ENCODE measurements at regions not wholly inside any gene's neighbourhood (a gene's known extent, or its start where the extent isn't known, plus 50 kb on each side); places are given as distances from the start of the nearest gene placed in this dataset.

- no peaks in the 10 kb centered on the region for H3K27me3 ChIP-seq (replicated peaks in 1 of 4; ENCODE audit: control extremely low read depth in 1 of 4, control insufficient read depth in 3 of 4, insufficient read depth in 4 of 4, low read length in 3 of 4)
- H3K4me1 ChIP-seq (ENCODE audit: control insufficient read depth in 2 of 2, insufficient read depth in 2 of 2, low read length in 2 of 2) = no peaks in the 10 kb centered on the region
- 69% methylated on average over 1 of the region's 2 CpGs for WGBS (ENCODE audit: insufficient coverage)
- TF ChIP-seq CTCF (IDR thresholded peaks at IDR 0.05) (no peak), EZH2 (IDR thresholded peaks at IDR 0.05; ENCODE audit: borderline replicate concordance, insufficient read depth, low read depth, low read length, poor library complexity, severe bottlenecking) (no peak)
- no peaks in the 10 kb centered on the region for H3K36me3 ChIP-seq (replicated peaks in 1 of 2; ENCODE audit: control extremely low read depth in 1 of 2, control insufficient read depth in 1 of 2, extremely low read depth in 1 of 2, insufficient read depth in 2 of 2, low read length in 1 of 2)
- POLR2A ChIA-PET = no interaction called here
- intact Hi-C loops (cut with micrococcal nuclease) = no loop called here
- no peak overlapping the region for H3K9ac ChIP-seq (ENCODE audit: low read length)
- H3K79me2 ChIP-seq (ENCODE audit: control insufficient read depth, insufficient read depth, low read length) = no peaks in the 10 kb centered on the region
- H3K4me2 ChIP-seq (replicated peaks; ENCODE audit: low read depth, low read length, poor library complexity, severe bottlenecking) = no peak overlapping the region
- no peaks in the 10 kb centered on the region for H3K27me3 Mint-ChIP-seq
- no peak for ATAC-seq (ENCODE audit: low read depth)
- no peaks in the 10 kb centered on the region for H3K4me1 Mint-ChIP-seq
- peaks cover 0 to 6% (median 2%) of the 10 kb centered on the region in 3 donors for H3K9me3 ChIP-seq (ENCODE audit: control extremely low read depth in 1 of 3, control insufficient read depth in 2 of 3, insufficient read depth in 1 of 3, low read length in 2 of 3)
- H3K27ac ChIP-seq (ENCODE audit: low read length in 2 of 2) = no peak overlapping the region
- CTCF ChIA-PET = no interaction called here
- no peak overlapping the region for H3K4me3 Mint-ChIP-seq
- DNase-seq = no peak
- no peak overlapping the region for H3K27ac Mint-ChIP-seq
- no peaks in the 10 kb centered on the region for H4K20me1 ChIP-seq (ENCODE audit: control insufficient read depth, insufficient read depth, low read length, poor library complexity, severe bottlenecking)
- H3K4me3 ChIP-seq (ENCODE audit: control extremely low read depth in 1 of 5, extremely low read depth in 1 of 5, insufficient read depth in 1 of 5, low read depth in 2 of 5, low read length in 4 of 5) = no peak overlapping the region
- H3K9me3 Mint-ChIP-seq (ENCODE audit: insufficient read depth) = no peaks in the 10 kb centered on the region
- H2AFZ ChIP-seq (ENCODE audit: insufficient read depth, low read depth, low read length, poor library complexity, severe bottlenecking) = no peak overlapping the region
These were observed 629.9 kb upstream of the ACVR2A start for GRCh38 chr2:147214914-147215313.

GRCh38 chr2:147211484-147211883 is 633.3 kb upstream of the ACVR2A start:
- H3K4me2 ChIP-seq (replicated peaks; ENCODE audit: low read depth, low read length, poor library complexity, severe bottlenecking) = no peak overlapping the region
- no peak overlapping the region for H3K27ac ChIP-seq (ENCODE audit: low read length in 2 of 2)
- intact Hi-C loops (cut with micrococcal nuclease) = no loop called here
- Mint-ChIP-seq H3K4me1 (no peaks in the 10 kb centered on the region), H3K27me3 (no peaks in the 10 kb centered on the region), H3K27ac (no peak overlapping the region), H3K9me3 (ENCODE audit: insufficient read depth) (no peaks in the 10 kb centered on the region), H3K4me3 (no peak overlapping the region)
- no peaks in the 10 kb centered on the region for H3K27me3 ChIP-seq (replicated peaks in 1 of 4; ENCODE audit: control extremely low read depth in 1 of 4, control insufficient read depth in 3 of 4, insufficient read depth in 4 of 4, low read length in 3 of 4)
- DNase-seq (no peak), ATAC-seq (ENCODE audit: low read depth) (no peak)
- no peaks in the 10 kb centered on the region for H4K20me1 ChIP-seq (ENCODE audit: control insufficient read depth, insufficient read depth, low read length, poor library complexity, severe bottlenecking)
- H3K9ac ChIP-seq (ENCODE audit: low read length) = no peak overlapping the region
- no peak overlapping the region for H2AFZ ChIP-seq (ENCODE audit: insufficient read depth, low read depth, low read length, poor library complexity, severe bottlenecking)
- TF ChIP-seq EZH2 (IDR thresholded peaks at IDR 0.05; ENCODE audit: borderline replicate concordance, insufficient read depth, low read depth, low read length, poor library complexity, severe bottlenecking) (no peak), CTCF (IDR thresholded peaks at IDR 0.05) (no peak)
- ChIA-PET POLR2A (no interaction called here), CTCF (no interaction called here)
- H3K4me1 ChIP-seq (ENCODE audit: control insufficient read depth in 2 of 2, insufficient read depth in 2 of 2, low read length in 2 of 2) = no peaks in the 10 kb centered on the region
- H3K4me3 ChIP-seq (ENCODE audit: control extremely low read depth in 1 of 5, extremely low read depth in 1 of 5, insufficient read depth in 1 of 5, low read depth in 2 of 5, low read length in 4 of 5) = no peak overlapping the region
- peaks cover 0 to 4% (median 2%) of the 10 kb centered on the region in 3 donors for H3K9me3 ChIP-seq (ENCODE audit: control extremely low read depth in 1 of 3, control insufficient read depth in 2 of 3, insufficient read depth in 1 of 3, low read length in 2 of 3)
- no peaks in the 10 kb centered on the region for H3K36me3 ChIP-seq (replicated peaks in 1 of 2; ENCODE audit: control extremely low read depth in 1 of 2, control insufficient read depth in 1 of 2, extremely low read depth in 1 of 2, insufficient read depth in 2 of 2, low read length in 1 of 2)
- H3K79me2 ChIP-seq (ENCODE audit: control insufficient read depth, insufficient read depth, low read length) = no peaks in the 10 kb centered on the region
